ENCODE measurements at regions not wholly inside any gene's neighbourhood (a gene's known extent, or its start where the extent isn't known, plus 50 kb on each side); places are given as distances from the start of the nearest gene placed in this dataset.

DNA sequence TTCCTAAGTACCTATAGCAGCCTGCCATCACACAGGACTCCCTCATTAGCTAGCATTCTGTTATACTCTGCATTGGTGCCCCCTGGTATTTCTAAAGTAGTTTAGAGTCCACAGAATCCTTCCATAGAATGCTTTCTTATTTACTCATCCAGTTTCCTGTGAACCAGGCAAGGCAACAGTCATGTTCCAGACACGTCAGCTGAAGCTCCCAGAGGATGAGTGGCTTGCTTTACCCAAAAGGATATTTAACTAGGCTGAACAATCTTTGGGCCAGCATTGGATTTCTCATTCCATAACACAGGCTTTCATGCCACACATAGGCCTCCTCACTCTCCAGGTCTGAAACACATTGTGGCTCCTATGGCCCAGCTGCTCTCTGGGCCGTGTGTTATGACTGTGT is 203.8 kb upstream of the MAP3K7 start:
- no peak for DNase-seq (ENCODE audit: low spot score)

DNA sequence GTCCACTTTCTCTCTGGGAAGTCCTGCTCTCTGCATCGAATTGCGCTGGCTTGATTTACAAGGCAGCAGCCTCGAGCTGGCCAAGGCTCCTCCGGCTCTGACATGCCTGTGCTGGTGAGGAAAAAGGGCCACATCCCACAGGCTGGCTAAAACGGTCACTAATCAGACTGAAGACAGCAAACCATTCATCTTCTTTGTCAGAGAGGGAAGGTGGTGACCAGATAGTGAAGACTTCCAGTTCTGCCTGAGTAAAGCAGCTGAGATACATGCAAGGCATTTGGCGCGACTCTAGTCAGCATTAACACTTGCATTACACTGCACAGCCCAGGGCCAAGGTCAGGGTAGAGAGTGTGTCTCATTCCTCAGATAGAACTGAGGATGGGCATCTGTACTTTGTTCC is 203.2 kb upstream of the MAP3K7 start:
- DNase-seq (ENCODE audit: low spot score) = no peak

DNA sequence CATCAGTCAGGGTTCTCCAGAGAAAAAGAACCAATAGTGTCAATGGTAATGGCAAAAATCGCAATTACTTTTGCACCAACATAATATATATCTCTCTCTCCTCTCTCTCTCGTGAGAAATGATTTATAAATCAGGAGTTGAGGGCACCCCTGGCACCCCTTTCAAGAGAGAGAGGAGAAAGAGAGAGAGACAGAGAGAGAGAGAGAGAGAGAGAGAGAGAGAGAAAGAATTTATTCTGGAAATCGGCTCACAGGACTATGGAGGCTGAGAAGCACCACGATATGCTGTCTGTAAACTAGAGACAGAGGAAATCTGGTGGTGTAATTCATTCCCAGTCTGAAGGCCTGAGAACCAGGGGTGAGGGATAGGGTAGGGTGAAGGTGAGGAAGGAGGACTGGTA is 201.9 kb upstream of the MAP3K7 start:
- DNase-seq (ENCODE audit: low spot score) = no peak

DNA sequence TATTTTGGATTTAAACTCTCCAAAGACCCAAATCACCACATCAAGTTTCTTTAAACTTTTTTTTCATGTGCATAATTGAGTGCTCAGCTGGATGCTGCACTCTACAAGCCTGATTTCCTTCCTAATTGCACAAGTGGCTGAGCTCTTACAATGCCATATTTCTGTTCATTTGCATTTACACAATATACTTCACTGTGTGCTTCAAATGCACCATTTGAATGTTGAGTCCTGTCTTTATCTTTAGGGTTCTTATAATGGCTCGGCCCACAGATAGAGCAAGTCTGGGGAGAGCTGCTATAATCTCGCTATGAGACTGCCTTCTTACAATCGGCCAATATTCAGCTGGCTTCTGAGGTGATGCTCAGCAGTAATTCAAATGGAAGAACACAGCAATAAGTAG is 200.6 kb upstream of the MAP3K7 start:
- no peak for DNase-seq (ENCODE audit: low spot score)

DNA sequence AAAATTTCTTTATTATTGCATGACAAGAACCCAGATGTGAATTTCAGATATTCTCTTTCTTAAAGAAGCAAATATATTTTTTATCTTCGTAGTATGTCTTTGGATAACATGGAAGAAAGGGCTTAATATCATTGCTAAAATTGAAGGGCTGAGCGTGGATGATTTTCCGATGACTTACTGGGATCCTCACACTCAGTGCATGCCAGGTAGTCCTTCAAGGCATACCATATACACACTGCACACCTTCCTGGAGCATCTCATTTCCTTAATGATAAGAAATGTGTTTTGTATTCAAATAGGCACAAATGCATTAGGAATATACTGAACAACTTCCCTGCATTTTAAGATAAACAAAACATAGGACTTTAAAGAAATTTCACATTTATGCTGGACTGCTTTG is 193.9 kb upstream of the MAP3K7 start:
- DNase-seq (ENCODE audit: low spot score) = no peak

DNA sequence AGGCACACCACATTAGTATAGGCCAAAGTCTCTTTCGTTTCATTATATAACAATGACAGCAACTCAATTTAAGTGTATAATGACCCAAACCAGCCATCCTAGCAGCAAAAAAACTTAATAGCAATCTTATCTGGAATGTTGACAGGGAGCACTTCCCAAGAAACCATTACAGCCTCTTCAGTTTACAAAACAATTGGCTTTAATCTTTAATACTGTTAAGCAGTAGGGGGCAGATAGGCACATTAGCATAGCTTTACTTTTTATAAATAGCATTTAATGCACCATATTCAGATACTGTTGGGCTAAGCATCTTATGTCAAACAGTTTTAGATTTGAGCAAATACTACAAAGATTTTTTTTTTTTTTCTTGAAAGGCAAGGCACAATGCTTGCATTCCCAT is 193.3 kb upstream of the MAP3K7 start:
- DNase-seq (ENCODE audit: low spot score) = no peak

DNA sequence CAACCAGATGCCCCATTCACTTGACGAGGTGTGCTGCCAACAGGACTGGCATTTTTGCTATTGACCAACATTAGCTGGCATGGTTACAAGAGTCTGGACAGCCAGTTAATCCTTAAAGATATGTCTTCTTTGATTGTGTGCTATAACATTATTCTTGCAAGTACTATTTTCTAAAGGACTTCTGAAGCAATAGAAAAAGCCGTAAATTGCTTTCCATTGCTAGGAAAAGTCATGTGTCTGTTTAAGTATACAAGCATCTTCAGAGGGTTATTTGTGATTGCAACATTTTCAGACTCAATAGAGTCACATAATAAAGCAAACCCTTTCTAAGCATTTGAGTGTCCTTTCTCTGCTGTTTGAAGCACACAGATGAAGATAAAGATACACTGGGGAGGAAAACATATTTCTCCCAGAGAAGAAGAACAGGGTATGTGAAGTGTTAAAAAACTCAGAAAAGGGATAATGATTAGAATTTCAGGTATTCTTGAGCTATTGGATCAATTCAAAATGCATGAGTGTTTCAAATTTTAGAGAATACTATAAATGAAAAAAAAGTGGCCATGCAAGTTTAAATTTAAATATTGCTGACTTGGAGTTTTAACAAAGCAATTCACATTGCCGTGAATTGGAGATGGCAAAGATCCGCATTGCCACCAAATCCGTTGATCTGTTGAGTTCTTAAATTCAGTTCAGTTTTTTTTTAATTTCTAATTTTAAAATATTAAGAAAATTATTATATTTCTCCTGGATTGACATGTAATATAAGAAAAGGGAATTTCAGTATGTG is 191.7 kb upstream of the MAP3K7 start:
- DNase-seq (ENCODE audit: low spot score) = no peak

DNA sequence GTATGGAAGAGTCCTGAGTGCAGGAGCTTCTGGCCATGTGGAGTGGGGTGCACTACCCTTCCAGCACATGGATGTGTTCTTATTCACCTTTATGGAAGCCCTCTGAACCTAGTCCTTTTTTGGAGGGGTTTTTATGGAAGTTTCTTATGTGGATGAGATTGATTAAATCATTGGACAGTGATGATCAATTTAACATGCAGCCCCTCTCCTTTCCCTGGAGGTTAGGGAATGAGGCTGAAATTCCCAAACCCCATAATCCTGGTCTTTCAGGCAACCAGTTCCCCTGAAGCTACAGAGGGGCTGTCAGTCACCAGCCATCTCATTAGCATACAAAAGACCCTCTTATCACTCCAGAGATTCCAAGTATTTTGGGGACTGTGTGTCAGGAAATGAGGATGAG is 183.9 kb upstream of the MAP3K7 start:
- no peak for DNase-seq (ENCODE audit: low spot score)

DNA sequence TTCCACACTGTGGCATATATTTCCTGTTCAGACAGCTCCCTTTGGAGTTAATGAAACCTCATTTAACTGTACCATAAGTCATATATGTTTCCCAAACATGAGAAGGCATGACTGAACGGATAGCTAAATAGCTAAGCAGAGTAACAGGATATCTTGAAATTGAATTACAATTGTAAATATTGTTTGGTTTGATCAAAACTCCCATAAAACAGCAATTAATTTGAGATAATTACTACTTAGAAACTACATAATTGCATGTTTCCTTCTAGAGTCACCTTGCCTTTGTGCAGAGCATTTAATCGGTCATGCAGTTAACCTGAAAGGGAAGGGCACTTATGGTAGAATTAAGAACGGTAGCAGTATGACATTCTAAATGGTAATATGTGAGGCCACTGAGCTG is 179.0 kb upstream of the MAP3K7 start:
- no peak for DNase-seq (ENCODE audit: low spot score)

DNA sequence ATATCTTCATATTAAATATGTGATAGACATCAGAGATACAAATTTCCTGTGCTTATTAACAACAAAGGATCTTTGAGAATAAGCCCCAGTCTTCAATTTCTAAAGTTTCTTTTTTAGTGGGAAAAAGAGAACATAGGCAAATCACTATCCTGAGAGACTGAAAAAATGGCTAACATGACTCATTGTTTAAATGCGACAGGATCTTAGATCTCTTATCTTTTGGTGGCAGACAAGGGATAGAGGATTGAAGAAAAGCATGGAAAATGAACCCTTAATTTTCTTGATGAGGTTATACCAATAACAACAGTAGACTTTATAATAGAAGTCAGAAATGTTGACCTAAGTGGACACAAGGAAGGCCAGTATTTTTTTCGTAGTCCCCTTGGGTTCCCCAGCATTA is 178.6 kb upstream of the MAP3K7 start:
- no peak for DNase-seq (ENCODE audit: low spot score)

DNA sequence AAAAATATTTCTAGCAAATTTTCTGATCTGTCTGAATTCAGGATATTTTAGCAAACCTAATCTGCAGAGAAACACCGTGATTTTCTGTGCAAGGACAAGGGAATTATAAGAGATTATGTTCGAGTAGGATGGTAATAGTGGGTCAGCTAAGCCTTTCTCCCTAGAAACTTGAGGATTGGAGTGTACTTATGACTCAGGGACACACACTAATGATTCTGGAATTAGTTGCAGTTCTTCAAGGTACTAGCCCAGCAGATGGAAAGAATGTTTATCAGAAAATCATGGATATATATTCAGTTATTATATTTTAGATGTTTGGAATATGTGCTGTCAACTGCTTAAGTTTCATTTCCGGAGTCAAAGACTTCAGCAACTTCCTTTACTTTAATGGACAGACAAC is 177.1 kb upstream of the MAP3K7 start:
- DNase-seq (ENCODE audit: low spot score) = no peak

DNA sequence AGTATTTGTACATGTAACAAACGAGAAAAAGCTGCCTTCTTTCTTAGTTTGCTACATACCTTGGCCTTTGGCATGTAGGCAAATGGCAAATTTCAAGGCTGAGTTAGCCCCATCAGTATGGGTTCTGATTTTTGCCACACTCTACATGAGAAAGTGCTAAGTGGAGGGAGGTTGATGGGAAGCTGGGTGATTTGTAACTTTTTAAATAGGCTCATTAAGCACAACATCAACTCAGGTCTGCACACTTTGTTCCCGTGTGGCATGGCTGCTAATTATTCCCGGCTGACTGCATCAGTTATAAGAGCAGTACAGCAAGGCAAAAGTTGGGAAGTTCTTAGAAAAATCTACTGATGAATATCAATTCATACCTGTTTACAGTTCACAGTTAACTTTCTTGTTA is 172.8 kb upstream of the MAP3K7 start:
- DNase-seq (ENCODE audit: low spot score) = no peak

DNA sequence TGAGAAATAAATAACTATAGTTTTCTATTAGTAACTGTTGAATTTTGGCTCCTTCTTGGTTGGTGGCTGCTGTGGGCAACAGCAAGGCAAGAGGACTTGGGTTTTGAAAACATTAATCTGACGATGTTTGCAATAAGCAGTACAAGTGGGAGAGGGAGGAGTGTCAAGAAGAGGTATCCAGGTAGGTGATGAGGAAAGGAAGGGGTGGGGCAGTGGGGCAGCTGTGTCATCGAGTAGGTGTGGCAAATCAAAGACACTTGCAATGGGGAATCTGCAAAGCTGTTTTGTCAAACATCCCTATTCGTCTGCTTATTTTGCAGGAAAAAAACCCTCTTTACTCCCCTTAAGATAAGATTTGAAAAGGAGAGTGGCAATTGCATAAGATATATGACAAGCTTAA is 171.9 kb upstream of the MAP3K7 start:
- no peak for DNase-seq (ENCODE audit: low spot score)

DNA sequence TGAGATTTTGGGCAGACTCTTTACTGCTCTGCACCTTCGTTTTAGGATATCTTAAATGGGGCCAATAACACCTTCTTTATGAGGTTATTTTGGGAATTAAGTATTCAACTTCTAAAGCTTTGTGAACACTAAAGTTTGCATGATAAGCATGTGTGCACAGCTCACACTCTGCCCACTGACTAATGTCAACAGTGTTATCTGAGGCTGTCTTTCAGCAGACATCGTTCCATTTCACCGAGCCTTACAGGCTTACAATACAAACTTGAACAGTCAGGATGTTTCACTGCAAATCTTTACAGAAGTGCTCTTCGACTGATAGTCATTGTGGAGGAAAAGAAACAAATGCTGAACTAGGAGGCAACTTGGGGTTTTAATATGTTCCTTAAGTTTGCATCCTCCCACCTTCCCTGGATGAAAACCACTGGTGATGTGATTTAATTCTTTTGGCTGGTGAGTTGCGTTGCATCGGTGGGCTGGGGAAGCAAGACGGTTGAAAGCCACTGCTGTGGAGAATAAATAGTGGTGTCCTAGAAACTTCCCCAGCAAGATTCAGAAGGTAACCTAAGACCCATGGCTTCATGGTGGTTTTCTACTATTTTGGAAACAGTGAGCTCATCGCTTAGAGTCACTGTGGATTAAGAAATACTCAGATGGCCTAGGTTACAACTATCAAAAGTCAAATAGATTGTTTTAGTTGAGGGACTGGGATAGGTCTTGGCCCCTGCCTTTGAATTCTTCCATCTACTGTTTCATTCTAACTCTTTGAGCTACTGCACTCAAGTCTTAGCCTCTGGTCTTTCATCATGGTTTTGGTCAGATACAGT is 167.2 kb upstream of the MAP3K7 start:
- DNase-seq (ENCODE audit: low spot score) = no peak

DNA sequence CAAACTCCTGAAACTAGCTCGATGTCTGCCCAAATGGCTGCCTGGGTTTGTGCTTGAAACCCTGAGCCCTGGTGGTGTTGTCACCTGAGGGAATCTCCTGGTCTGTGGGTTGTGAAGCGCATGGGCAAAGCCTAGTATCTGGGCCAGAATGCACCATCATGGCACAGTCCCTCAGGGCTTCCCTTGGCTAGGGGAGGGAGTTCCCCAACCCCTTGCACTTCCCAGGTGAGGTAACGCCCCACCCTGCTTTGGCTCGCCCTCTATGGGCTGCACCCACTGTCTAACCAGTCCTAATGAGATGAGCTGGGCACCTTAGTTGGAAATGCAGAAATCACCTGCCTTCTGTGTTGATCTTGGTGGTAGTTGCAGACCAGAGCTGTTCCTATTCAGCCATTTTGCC is 152.9 kb upstream of the MAP3K7 start:
- no peak for DNase-seq (ENCODE audit: low spot score)

DNA sequence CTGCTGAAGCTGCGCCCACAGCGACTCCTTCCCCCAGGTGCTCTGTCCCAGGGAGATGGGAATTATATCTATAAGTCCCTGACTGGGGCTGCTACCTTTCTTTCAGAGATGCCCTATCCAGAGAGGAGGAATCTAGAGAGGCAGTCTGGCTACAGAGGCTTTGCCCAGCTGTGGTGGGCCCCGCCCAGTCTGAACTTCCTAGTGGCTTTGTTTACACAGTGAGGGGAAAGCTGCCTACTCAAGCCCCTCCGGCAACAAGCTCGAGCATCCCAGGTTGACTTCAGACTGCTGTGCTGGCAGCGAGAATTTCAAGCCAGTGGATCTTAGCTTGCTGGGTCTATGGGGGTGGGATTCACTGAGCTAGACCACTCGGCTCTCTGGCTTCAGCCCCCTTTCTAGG is 152.5 kb upstream of the MAP3K7 start:
- no peak for DNase-seq (ENCODE audit: low spot score)

DNA sequence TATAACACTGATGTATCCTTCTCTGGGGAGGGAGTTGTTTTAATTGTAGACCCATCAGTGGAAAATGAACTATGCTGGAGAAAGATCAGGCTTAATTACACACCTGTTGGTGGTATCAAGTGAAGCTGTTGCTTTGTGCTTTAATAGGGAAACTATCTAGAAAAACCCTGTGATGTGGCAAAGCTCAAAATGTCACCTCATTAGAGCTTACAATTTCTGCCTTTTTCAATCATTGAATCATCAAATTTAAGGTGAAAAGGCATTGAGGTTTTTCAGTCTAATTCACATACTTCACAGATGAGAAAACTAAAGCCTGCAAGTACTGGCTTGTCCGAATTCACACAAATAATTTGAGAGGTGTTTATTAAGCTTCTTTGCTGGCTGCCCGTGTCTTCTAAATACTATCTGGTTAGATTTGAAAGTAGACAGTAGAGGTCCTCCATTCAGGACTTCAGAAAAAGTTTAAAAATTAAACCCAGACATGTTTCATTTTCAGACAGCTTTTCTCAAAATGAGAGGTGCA is 143.3 kb upstream of the MAP3K7 start:
- no peak for DNase-seq (ENCODE audit: low spot score)

DNA sequence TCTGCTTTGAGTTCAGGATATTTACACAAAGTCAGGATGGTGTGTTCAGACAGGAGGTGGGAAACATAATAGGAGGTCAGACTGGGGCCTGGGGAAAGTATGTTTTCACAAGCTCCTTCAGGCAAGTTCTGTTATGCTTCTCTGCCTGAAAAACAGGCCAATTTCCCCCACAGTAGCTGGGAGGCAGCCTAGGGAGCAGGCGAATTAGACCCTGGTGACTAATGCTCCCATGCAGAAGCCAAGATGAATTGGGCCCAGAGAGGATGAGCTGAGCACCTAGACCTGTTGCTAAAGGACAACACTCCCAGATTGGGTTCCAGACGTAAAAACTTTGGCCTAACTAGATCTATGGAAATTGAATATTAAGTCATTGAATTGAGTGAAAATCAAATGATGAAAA is 142.2 kb upstream of the MAP3K7 start:
- DNase-seq (ENCODE audit: low spot score) = no peak

DNA sequence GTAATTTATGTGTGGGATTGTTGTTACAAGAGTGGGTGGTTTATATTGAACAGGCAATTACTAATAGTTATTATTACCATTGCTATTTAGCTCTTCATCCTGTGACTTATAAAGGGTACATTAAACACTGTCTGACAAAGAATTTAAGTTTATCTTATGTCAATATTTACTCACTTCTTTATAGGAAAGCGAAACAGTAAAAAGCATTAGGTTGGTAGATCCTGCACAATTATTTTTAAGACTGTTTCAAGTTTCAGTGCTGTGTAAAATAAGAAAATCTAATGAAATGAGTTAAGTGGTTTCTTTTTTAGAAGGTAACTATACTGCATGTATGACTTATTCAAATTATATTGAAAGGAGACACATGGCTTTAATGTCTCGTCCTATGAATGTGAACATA is 135.8 kb upstream of the MAP3K7 start:
- DNase-seq (ENCODE audit: low spot score) = no peak

DNA sequence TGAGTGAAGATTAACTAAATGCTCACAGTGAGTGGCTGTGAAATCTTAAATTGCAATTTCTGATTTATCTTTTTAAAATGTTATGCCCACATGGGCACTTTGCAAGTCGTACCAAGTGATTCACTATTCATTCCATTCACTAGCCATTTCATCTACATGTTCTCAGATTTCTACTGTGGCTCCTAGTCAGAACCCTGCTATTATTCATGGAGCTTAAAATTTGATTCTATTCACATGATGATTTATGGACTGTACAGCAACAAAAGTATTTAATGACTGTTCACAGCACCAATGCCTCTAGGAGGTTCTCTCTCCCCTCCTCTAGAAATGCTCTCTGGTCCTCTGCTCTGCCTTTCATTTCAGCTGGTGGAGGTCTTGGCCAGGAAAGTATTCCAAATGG is 133.5 kb upstream of the MAP3K7 start:
- DNase-seq (ENCODE audit: low spot score) = no peak

DNA sequence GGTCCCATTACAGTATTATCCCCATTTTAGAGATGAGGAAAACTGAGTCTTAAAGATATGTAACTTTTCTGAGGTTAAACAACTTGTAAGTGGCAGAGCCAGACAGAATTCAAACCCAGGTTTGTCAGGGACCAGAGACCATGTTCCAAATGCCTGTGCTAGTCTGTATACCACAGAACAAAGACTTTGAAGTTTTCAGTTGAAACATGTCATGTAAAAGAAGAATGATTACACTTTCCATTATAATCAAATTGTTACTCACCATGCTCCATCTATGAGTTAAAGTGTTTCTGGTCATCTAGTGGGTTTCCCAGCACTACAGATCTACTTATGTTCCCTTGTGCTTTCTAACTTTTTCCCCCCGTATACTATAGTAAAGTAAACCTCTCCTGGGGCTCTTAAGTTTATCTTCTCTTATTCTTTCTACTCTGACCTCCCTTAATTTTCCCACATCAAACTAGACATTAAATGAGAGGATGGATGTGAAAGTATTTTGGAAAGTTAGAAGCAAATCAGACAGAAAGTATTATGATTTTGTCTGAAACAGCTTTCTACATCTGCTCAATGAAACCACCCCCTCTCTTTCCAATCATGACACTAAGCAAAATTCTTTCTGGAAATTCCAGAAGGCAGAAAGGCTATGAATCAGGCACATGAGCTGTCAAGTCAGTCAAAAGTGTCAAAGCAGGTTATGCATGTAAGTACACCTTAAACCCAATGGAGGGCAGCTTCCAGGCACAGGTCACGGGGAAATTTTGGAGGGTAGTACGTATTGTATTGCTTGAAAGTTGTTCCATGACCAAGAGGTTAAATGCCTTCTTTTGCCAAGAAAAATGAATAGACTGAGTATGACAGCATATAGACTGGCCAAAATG is 132.7 kb upstream of the MAP3K7 start:
- no peak for DNase-seq (ENCODE audit: low spot score)

DNA sequence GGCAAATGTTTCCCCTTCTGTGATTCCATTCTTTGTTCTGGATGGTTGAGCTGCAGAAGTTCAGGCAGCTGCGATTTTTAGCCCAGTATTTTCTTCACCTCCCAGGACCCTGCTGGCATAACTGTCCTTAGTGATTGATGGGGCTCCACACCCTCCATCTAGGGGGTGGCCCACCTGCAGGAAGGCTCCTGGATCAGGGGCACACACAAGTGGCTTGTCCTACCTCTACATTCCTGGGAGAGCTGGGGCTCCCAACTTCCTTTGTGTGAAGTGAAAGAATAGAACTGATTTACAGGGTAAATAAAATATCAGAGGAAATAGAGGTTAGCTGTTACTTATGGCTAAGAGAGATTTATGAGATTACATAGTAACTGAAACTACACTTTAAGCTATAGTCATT is 129.5 kb upstream of the MAP3K7 start:
- DNase-seq (ENCODE audit: low spot score) = no peak
